GM12874 (cell line): ENCODE measurements at regions not wholly inside any gene's neighbourhood (a gene's known extent, or its start where the extent isn't known, plus 50 kb on each side); places are given as distances from the start of the nearest gene placed in this dataset.

Source experiments
- TF ChIP-seq, protein P1 (sequence below): IDR thresholded peaks from 2 replicates; pipeline ENCODE4 v1.5.1; 2011; ENCODE audit warnings: low read depth, mild to moderate bottlenecking, control low read depth, low read length, moderate library complexity; ENCODE audit not compliant: insufficient read depth

DNA sequence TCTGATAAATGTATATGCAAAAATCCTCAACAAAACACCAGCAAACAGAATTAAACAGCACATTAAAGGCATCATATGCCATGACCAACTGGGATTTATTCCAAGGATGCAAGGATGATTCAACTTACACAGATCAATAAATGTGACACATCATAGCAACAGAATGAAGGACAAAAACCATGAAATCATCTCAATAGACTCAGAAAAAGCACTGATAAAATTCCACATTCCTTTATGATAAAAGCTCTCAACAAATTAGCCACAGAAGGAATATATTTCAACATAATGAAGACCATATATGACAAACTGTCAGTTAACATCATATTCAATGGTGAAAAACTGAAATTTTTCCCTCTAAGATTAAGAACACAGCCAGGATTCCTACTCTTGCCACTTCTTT is 691.6 kb downstream of the DIAPH3 start:
- TF ChIP-seq, protein P1, sequence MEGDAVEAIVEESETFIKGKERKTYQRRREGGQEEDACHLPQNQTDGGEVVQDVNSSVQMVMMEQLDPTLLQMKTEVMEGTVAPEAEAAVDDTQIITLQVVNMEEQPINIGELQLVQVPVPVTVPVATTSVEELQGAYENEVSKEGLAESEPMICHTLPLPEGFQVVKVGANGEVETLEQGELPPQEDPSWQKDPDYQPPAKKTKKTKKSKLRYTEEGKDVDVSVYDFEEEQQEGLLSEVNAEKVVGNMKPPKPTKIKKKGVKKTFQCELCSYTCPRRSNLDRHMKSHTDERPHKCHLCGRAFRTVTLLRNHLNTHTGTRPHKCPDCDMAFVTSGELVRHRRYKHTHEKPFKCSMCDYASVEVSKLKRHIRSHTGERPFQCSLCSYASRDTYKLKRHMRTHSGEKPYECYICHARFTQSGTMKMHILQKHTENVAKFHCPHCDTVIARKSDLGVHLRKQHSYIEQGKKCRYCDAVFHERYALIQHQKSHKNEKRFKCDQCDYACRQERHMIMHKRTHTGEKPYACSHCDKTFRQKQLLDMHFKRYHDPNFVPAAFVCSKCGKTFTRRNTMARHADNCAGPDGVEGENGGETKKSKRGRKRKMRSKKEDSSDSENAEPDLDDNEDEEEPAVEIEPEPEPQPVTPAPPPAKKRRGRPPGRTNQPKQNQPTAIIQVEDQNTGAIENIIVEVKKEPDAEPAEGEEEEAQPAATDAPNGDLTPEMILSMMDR: no peak

DNA sequence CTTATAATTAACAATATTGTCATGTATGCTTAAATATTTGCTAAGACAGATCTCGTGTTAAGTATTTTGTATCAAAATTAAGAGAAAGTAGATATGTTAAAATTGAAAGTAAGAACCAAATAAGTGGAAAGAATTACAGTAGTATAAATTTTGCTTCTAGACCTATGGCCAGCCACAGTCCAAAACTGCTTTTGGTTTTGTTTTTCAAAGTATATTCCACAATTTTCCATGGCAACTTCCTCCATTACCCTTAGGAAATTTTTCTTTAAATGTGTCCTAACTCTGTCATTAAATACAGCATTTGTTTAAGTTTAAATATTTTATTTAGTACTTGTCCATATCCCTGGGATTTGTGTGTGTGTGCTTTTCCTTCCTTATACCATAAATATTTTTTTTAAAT is 689.0 kb downstream of the DIAPH3 start:
- TF ChIP-seq, protein P1: no peak

DNA sequence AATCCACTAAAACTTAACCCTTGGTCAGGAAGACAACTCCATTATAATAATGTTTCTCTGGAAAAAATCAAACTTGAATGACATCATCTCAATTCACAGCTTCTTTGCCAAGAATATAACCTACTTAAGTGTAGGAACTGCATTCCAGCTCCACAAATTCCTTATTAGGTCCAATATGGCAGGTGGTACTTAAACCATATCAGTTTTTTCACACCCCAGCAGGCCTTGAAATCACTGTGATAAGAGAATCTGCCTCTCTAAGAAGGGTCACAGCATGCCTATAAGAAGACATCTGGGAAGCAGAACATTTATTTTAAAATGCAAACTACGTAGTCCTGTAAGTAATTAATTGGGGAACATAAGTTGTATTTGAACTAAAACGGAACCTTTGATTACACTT is 687.8 kb downstream of the DIAPH3 start:
- TF ChIP-seq, protein P1: no peak

DNA sequence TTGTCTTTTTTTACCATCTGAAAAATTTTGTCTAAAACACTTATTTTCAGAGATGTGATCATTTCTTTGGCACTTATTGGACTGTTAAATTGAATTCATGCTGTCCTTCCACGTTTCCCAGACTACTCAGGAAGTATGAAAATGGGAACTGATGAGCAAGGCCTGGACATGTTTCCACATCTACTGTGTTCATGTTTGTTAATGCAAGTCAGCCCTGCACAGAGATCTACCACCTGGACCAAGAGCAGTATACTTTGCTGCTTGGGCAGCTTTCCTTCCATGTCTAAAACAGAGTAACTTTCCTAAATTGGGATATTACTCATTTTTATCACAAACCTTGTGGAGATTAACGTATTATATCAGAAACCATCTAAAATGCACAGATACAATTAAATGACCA is 687.4 kb downstream of the DIAPH3 start:
- TF ChIP-seq, protein P1: no peak

DNA sequence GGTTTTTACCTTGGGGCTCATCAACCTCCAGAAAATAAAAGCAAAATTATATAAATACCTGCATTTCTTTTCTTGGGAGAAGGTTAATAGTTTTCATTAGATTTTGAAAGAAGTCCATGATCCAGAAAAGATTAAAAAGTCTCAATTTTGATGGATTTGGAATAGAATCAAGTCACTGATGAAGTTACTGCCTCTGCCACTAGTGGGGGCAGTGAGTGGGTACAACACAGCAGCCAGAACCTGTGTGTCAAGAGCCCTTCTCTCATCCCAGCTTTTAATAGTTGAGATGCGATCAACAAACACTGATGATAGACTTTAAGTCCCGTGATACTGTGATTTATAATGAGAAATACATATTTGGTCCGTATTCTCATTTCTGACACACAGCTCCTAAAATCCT is 686.7 kb downstream of the DIAPH3 start:
- TF ChIP-seq, protein P1: peak; percentile 41; the same call in 1 of the 2 replicates

DNA sequence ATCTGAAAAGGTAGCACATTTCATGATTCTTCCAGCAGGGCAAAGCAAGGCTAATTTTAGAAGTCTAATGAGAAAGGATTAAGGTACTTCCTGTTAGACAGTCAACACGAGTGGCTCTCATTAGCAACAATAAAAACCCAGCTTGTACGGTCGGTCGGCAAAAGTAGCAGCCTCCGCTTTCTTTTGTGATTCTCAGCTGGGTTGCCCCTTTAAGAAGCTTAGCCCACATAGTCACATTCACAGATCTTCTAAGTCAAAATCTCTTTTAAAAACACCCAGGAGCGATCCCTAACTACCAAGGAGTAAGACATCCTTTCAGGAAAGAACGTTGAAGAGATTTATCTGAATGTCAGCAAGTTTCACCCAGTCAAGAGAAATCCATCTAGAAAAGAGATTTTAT is 684.8 kb downstream of the DIAPH3 start:
- TF ChIP-seq, protein P1: no peak

DNA sequence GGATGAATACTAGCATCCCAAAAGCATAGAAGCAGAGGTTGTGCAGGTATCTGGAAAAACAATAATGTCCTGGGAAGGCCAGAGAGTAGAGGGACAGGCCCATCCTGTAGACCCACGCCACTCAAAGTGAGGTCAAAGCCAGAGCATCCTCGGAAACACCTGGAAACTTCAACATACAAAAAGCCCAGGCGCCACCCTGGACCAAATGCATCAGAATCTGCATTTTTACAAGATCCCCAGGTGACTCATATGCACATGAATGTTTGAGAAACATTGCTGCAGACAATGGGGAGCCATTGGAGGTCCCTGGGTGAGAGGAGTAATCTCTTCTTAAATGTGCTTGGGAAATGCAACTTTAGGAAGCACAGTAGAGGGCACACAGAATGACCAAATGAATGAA is 684.1 kb downstream of the DIAPH3 start:
- TF ChIP-seq, protein P1: no peak
